Endothelial cell of hepatic sinusoid (primary cell): ENCODE measurements at regions not wholly inside any gene's neighbourhood (a gene's known extent, or its start where the extent isn't known, plus 50 kb on each side); places are given as distances from the start of the nearest gene placed in this dataset.

Source experiments
- in situ Hi-C: cut with HindIII; loops from 2 replicates; pipeline ENCODE4 v1.10.0; 2017; ENCODE audit warnings: low sequenced_read_pairs

- in situ Hi-C loops: no loop called here
Measured at GRCh38 chr2:105574796-105575344, 169.8 kb upstream of the NCK2 start.

DNA sequence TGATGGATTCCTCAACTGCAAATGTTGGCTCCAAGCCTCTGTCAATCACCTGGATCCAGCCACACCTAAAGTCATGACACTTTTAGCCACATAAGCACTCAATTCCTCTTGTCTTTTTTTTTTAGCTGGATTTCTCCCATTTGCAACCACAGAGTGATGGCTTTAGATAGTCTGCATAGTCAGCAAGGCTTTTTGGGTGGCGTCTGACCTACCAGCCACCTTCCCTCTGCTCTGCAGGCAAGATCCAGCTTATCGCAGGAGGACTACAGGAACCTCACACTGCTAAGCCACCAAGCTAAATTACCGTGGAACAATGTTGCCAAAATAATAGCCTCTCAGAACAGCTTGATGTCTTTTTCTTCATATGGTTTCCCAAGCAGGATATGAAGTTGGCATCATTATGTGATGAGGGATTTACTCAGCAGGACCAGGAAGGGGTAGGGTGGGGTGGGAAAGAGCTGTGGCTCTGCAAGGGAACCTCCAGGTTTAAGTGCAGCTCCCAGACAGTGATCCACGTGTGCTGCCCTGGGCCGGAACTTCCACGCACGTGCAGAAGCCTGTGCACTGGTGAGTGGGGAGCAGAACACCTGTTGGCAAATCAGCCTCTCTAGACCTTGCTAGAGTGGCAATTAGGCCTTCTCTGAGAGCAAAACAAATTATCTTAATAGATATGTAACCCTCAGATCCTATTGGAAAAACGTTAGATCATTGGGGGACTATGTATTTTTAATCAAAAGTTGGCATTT lies 170.6 kb upstream of the NCK2 start:
- in situ Hi-C loops: no loop called here

DNA sequence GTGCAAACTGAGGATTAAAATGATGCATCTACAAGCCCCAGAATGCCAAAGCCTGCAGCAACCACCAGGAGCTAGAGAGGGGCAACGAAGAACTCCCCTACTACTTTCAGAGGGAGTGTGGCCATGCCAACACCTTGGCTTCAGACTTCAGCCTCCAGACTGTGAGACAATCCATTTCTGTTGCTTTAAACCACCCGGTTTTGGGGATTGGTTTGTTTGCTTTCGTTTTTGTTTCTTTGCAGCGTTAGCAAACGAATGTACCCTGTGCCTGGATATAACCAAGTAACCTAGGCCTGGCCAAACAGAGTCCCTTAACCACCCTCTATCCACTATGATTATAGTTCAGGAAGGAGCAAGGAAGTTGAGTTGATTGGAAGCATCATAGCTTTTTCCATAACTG lies 171.2 kb upstream of the NCK2 start:
- in situ Hi-C loops: no loop called here

DNA sequence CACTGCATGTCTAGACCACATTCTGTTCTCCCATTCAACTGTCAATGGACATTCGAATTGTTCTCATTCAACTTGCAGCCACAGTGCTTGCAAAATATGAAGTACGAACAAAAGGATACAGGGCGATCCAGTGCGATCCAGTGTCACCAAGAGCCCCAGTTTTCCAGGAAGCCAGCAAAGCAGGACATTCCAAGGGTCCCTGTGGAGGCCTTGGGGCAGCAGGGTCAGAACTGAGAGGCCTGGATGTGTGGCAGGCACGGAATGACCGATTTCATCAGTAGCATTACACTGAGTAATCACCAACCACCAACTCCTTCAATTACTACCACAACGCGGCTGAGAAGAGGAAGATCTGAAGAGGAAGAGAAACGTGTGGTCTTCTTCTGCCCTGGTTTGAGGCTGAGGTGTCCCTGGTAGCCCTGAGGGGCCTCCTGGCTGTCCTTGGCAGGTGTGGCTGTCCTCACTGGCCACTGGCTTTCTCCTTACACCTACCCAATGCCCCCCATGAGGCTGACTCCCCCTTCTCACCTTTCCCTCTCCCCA lies 172.7 kb upstream of the FHL2 start:
- in situ Hi-C loops: no loop called here

DNA sequence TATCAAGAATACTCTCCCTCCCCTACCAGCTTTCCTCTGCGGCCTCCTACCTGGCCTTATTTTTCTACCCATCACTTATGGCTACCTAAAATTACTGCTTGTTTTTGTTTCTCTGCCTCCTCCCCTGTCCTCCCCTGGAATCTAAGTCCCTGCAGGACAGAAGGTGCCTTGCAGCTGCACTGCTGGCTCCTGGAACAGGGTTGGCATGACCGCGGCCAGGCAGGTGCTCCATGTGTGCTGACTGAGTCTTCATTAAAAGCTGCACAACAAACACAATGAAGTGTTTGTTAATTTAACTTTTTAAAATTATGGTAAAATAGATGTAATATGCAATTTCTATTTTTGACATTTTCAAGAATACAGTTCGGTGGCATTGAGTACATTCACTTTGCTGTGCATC lies 171.9 kb upstream of the FHL2 start:
- in situ Hi-C loops: no loop called here

DNA sequence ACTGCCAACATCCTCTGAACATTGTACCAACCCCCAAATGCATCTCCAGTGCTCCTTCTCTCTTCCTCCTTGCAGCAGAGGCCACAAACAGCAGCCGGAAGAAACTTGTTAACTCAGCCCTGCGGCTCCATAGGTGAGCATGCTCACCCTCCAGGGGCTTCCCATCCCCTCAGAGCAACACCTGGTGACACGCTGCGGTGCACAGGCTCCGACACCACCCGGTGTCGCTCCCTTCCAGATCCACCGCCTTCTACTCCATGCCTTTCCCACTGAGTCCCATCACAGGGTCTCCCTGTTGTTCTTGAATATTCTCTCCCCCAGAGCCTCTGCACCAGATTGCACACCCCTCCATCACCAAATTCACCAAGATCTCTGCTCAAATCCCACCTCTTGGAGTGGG lies 171.5 kb upstream of the FHL2 start:
- in situ Hi-C loops: no loop called here

DNA sequence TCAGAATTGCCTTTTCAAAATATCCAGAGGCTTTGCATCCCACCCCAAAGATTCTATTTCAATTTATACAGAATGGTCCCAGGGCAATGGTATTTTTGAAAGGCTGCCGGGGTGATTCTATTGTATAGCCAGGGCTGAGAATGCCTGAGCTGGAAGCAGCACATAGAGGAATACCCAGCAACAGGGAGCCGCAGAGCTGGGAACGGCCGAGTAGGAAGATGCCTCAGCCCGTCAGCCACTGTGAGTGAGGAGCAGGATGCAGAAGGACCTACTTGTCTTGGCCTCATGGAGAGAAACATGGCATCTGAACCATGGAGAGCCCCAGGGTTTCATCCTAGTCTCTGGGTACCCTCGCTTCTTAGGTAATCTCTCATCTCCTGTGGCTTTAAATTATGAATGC lies 170.8 kb upstream of the FHL2 start:
- in situ Hi-C loops: no loop called here

- in situ Hi-C loops: no loop called here
Measured at GRCh38 chr2:105567996-105568494, 169.2 kb upstream of the FHL2 start.

- in situ Hi-C loops: no loop called here
Measured at GRCh38 chr2:105563000-105563719, 164.3 kb upstream of the FHL2 start.

DNA sequence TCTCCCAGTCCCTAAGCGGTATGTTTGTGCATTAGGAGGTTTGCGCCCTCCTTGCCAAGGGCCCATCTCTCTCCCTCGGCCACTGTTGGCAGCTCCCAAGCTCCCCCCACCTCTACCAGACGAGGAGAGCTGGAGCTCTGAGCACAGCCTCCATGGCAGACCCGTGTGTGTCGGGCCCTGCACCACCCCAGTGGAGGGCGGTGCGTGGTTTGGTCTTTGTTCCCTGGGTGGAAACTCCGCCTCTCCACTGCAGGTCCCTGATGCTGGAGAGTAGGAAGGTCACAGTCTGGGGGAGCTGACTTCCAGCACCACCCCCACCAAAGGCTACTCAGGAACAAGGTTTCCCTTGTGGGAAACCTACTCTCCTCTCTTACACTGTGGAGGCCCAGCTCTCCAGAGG lies 162.6 kb upstream of the FHL2 start:
- in situ Hi-C loops: no loop called here

- in situ Hi-C loops: no loop called here
Measured at GRCh38 chr2:105560157-105560556, 161.3 kb upstream of the FHL2 start.

GRCh38 chr2:105557021-105557920 lies 158.4 kb upstream of the FHL2 start:
- in situ Hi-C loops: no loop called here

DNA sequence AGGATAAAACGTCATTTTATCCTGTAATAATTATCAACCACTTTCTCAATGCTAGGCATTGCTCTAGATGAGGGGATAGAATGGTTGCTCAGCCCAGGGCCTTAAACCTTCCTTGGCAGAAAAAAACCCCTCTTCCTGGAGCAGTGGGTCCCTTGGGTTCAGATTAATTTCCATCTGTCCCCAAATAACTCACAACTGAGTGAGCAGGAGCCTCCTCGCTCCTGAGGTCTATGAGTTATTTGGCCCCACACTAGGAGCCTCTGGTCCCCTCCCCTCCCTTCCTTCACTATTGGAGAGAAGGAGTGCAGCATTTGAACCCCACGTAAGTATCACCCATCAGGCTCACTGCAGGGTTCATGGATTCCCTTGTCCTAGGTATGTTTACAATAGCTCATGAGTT lies 157.5 kb upstream of the FHL2 start:
- in situ Hi-C loops: no loop called here

GRCh38 chr2:105554235-105554634 lies 155.4 kb upstream of the FHL2 start:
- in situ Hi-C loops: no loop called here

GRCh38 chr2:105553538-105554196 lies 154.8 kb upstream of the FHL2 start:
- in situ Hi-C loops: no loop called here

DNA sequence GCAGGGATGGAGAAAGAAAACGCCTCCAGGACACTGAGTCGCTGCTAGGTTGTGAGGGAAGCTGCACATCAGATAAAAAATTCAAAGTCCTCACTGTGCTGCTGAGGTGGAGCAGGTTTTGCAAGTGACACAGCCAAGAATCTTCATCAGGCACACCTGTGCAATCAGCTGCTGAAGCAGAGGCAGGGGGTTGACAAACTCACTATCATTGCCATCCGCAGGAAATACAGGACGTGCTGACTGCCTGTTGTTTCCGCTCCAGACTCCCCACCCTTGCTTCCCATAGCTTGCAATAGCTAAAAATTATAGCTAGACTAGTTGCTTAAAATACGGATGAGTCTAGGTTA lies 147.8 kb upstream of the FHL2 start:
- in situ Hi-C loops: no loop called here

DNA sequence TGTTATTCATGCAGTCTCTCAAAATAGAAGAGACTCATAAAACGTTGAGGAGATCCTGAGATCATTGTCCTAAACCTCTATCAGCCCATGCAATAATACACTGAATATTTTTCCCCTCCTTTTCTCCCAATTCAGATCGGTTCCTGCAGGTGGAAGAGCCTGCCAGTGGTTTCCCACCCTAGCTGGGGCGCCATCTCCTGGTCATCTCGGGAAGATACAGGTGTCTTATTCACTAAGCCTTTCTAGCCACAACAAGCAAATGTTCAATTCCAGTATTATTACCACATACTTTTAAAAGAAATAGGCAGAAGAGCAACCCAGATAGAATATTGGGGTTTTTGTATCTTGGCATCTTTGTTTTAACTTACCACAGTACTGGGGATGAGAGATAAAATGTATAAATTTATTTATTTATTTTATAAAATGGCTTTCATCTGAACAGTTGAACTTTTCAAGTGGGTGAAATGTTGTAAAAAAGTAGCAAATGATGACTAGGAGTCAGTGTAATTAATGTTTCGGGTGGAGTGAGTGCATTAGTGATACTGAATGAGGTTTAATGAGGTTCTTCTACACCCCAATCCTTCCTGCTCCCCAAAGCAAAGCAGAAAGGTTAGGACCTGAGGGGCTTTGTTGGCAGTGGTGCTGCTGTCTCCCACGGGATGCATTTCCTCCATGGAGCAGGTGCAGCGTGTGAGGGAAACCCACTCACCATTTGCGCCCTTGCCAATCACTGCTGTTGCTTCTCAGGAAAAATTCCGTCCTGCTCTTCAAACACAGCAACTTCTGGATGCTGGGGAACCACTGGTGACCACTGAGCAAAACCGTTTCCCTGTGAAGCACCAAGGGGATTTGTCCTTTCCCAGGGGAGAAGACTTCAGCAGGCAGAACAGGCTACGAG lies 147.1 kb upstream of the FHL2 start:
- in situ Hi-C loops: no loop called here

DNA sequence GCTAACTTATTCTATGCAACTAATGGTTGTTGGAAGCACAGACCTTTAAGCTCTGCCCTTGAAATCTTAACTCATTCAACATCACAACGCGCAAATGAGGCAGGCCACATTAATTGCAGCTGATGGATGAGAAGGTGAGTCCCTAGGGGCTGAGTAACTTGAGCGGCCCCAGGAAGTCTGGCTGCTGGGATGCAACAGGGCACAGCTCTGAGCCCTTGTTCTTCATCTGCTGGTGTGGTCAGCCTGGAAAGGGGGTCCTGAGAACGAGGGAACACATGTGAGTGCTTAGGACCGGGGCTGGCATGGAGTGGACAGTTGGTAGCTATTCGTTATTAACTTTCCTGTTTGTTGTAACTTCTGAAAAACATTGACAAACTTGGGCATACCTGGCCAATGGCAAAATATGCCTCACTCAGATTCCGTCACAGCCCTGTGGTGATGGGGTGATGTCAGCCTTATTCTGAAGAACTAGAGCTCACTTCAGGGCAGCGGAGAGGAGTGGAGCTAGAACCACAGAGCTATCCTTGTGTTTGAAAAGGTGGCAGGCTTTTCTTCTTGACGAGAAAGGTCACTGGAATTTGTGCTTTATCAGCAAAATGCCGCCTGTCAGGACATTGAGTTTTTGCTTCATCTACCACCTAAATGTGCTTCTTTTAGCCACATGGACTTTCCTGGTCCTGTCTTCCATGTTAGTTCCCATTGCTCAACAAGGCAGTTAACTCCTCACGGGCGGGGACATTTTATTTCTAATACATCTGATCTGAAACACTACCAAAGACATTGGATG lies 145.9 kb upstream of the FHL2 start:
- in situ Hi-C loops: no loop called here
